Stimulated activated naive CD8-positive, alpha-beta T cell treated with anti-CD3 and anti-CD28 coated beads, Interleukin-15, Interleukin-2, amounts not matched to agents 100 U/mL and 50 U/mL, for 24 hours (primary cell): ENCODE measurements at regions not wholly inside any gene's neighbourhood (a gene's known extent, or its start where the extent isn't known, plus 50 kb on each side); places are given as distances from the start of the nearest gene placed in this dataset.
"Not testable (repeated sequence)": the region's sequence is repeated elsewhere in the genome, so short reads cannot be mapped to it uniquely, and the experiment has no call there.

Source experiments
- ATAC-seq: fragments of 150-1000 bp; cut with Tn5 transposase; one replicate; pipeline ENCODE4 v1.10.0; 2021
- DNase-seq: peaks from one replicate; pipeline ENCODE4 v3.0.0; 2021

DNA sequence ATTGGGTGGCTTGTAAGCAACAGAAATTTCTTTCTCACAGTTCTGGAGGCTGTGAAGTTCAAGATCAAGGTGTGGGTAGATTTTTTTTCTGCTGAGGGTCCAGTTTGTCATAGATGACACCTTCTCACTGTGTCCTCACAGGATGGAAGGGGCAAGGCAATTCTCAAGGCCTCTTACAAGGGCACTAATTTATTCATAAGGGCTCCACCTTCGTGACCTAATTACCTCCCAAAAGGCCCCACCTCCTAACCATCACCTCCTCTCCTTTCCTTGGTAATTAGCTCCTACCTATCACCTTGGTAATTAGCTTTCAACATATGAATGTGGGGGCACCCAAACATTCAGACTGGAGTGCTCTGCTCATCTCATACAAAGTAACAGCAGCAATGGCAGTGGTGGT is 92.3 kb upstream of the CD44 start:
- DNase-seq (no peak), ATAC-seq (no peak)

DNA sequence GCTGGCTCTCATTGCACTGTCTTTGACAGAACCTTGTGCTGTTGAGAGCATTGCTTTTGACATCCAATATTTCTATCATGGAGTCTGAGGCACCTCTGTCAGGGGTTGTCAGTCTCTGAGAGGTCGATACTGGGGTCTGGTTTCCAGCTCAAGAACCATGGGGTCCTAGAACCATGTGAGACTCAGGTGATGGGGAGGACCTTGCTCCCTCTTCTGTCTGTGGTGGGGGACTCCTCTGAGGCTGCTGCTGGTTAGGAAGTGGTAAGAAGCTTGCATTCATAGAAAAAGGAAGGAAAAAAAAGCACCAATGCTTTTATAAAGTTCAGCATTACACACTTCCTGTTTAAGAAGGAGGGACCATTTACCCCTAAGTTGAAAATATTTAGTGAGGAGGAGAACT is 91.8 kb upstream of the CD44 start:
- ATAC-seq (peak; percentile 44), DNase-seq (peak; percentile 39)

DNA sequence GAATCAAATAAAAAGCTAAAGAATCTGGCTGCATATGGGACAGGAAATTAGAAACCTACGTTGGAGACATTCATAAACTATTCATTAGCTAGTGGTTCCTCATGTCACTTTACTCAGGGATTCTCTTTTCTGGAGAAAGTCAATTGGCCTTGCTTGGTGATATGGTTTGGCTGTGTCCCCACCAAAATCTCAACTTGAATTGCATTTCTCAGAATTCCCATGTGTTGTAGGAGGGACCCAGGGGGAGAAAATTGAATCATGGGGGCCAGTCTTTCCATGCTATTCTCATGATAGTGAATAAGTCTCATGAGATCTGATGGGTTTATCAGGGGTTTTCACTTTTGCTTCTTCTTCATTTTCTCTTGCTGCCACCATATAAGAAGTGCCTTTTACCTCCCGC is 91.2 kb upstream of the CD44 start:
- DNase-seq (no peak), ATAC-seq (no peak)

DNA sequence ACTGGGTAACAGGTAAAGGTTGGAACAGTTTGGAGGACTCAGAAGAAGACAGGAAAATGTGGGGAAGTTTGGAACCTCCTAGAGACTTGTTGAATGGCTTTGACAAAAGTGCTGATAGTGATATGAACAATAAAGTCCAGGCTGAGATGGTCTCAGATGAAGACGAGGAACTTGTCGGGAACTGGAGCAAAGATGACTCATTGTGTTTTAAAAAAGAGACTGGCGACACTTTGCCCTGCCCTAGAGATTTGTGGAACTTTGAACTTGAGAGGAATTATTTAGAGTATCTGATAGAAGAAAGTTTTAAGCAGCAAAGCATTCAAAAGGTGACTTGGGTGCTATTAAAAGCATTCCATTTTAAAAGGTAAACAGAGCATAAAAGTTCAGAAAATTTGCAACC is 90.6 kb upstream of the CD44 start:
- DNase-seq, ATAC-seq: not testable (repeated sequence)

DNA sequence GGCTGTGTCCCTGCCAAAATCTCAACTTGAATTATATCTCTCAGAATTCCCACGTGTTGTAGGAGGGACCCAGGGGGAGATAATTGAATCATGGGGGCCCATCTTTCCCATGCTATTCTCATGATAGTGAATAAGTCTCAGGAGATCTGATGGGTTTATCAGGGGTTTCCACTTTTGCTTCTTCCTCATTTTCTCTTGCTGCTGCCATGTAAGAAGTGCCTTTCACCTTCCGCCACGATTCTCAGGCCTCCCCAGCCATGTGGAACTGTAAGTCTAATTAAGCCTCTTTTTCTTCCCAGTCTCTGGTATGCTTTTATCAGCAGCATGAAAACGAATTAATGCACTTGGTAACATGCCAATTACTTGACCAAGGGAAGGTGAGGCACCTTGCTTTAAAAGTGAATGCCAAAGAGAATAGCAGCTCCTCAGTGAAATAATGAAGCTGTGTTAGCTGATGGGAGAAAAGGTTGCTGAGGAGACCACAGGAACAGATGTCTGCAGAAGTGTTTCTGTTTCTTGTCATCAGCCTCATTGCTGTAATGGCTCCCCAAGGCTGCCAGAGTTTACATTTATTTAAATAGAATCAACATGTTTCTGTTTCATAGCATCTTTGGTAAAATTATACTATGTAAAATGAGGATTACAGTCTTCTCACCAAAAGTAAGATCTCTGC is 89.0 kb upstream of the CD44 start:
- no peak for ATAC-seq
- no peak for DNase-seq

DNA sequence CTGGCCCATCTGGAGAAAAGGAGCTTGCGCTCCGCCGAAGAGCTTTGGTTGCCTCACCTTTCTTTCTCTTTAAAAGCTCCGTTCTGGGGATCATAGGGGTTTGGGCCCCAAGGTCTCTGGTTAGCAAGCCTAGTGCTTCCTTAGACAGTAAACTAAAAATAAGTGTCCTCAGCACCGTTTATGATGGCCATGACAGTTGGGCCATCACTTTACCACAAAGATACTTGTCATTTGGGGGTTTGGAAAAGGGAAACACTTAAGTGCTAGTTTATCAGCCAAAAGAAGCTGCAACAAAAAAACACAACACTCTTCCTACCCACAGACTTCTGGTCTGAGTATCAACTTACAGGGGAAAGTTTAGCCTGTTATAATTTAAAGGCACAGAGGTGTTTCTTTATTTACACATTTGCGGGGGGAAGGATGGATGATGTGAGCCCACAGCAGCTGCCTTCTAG is 88.4 kb upstream of the CD44 start:
- ATAC-seq (no peak), DNase-seq (no peak)

DNA sequence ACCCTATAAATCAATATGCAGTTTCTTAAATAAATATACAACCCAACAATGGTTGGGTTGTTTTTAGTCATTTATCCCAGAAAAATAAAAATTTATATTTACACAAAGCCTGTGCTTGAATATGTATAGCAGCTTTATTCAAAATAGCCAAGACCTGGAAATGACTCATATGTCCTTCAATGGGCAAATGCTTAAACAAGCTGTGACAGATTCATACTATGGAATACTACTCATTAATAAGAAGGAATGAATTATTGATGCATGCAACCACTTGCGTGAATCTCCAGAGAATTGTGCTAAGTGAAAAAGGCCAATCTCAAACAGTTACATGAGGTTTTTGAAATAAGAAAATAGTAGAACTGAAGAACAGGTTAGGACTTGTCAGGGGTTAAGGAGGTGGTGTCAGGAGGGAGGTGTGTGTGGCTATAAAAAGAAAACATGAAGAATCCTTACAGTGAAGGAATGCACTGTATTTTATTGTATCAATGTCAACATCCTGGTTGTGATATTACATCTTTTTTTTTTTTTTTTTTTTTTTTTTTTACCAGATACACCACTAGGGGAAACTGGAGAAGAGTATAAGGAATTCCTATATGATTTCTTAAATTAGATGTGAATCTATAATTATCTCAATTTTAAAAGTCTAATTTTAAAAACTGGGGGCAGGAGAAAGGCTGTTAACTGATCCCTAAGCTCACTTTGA is 82.4 kb upstream of the CD44 start:
- no peak for ATAC-seq
- DNase-seq: no peak

DNA sequence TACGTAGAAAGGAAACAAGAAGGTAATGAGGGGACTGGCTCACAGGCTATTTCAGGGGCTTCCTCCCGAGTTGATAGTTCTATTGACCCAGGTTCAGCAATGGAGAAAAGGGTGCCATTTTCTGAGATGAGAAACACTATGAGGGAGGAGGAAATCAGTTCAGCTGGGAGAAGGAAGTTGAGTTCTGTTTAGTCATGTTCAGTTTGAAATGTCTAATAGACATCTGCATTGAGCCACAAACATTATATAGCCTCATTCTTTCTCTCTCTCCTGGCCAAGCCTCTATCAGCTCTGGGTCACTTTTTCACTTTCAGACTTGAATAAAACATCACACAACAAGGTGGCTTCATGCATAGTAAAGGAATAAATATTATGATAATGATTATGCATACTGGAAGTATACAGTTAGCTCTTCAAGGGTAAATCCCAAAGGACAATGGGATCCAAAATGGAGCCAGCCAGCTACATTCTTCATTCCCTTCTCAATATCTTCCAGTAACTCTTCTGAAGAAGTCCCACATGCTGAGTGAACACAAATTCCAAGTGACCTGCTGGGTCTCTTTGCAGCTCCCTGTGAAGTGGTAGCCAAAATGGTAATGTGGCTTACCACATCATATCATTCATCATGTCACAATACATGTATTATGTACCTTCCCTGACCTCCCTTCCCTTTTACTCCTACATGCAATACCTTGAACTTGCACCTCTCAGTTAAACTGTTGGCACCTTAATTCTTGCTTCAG is 80.9 kb upstream of the CD44 start:
- ATAC-seq: peak; percentile 54

DNA sequence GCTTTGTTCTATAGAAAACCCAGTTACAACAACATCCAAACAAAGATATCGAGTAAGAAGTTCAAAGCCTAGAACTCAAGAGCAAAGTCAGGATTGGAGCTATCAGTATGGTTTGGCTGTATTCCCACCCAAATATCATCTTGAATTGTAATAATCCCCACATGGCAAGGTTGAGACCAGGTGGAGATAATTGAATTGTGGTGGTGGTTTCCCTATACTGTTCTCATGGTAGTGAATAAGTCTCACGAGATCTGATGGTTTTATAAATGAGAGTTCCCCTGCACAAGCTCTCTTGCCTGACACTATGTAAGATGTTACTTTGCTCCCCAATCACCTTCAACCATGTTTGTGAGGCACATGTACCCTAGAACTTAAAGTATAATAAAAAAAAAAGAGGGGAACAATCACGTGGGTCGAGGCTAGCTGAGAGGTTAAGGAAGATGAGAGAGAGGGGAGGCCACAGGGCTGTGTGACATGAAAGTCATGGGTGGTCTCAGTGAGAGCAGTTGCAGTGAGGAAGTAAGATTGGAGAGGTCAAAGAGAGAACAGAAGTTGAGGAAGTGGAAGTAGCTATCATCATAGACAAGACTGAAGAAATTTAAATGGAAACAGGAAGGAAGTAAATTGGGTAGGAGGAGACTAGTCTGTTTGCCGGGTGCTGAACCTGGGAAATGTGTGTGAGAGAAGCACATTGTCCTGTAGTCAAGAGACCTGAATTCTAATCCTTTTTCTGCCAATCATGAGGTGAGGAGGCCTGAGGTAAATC is 80.1 kb upstream of the CD44 start:
- no peak for DNase-seq
- no peak for ATAC-seq

More for the DNA sequence above, 80.9 kb upstream of the CD44 start:
- no peak for DNase-seq

DNA sequence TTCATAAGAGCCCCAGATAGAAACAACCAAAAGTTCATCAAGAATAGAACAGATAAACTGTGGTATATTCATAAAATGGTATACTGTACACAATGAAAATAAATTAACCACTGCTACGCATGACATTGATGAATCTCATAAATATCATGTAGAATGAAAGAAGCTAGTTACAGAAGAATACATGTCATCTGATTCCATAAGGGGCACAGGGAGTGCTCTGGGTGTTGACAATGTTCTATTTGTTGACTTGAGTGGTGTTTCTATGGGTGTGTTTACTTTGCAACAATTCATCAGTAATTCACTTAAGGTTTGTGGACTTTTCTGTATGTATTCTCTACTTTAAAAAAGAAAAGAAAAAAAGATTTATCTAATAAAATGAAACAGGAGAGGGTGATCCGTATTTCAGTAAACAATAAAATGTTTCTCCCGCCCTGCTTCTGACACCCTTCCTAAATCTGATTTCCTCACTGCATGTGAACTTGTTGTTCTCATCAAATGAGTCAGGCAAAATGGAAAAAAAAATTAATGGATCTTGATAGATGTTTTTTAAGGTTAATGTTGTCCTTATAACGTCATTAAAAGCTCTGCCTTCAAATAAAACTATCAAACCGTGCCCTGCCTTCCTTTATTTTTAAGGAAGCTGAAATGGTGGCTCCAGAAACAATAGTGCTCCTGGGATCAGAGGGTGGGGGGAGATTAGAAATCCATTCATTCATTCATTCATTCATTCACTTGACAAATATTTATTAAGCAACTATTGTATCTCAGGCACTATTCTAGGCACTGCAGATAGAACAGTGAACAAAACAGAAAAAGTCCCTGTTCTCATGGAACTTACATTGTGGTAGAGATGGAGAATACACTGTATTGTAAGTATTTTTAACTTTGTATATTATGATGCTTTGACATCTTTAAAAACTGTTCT is 77.2 kb upstream of the CD44 start:
- DNase-seq (no peak), ATAC-seq (no peak)

DNA sequence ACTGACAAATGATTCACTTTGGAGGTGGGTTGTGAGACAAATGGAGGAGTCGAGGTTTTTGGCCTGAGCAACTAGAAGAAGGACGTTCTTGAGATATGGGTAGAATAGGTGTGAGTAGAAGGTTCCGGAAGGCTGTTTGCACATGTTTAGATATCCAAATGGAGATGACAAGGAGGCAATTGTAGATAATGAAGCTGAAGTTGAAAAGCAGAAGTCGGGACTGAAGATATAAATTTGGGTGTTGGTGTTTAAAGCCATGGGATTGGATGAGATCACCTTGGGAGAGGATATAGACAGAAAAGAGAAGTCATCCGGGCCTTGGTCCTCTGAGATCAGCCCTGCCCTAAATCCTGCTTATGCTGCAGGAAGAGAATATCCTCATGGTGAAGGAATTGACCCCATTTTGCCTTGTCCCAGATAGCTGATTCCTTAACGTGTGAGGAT is 75.5 kb upstream of the CD44 start:
- ATAC-seq (no peak), DNase-seq (no peak)

DNA sequence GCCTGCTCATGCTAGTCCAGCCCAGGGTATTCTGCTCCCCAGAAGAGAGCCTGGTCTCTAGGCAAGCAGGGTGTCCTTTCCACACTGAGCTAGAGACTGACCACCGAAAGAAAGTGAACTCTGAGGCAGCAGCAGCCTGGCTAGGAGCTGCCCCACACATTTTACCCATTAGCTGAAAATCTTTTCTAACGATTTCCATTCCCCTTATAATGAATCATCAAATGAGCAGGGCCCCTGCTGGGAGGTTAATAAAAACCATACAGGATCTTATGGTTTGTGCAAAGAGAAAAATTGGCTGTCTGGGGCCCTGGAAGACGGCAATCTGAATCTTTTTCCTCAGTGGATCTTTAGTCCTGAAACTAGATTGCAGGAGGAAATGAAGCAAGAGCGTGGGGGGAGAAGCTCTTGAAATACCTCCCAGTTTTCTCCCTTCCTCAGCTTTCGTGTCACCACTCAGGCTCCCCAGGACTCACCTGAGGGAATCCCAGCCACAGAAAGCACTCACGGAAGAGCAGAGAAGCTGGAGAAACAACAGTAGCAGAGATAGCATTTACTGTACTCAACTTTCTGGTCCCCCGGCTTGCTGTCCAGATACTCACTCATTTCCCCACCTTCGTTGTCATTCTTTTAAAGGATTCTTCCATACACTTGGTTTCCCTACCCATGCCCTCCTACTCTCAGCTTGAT is 74.7 kb upstream of the CD44 start:
- ATAC-seq: peak; percentile 34

DNA sequence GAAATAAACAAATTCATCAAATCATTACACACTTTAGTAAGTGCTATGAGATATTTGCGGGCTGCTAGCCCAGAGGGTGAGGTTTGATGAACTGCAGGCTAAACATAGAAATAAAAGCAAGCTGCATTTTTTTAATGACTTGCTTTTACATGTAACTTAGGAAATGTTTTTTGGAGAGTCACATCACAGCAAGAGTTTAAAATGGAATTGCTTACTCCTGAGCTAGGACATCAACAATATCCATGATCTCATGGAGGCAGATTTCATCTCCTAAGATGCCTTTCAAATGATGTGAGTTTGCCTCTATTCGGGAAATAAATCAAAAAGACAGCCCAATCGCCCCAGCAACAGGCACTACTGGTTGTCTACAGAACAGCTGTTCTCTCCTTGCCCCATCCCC is 73.4 kb upstream of the CD44 start:
- ATAC-seq: no peak
- DNase-seq: no peak

More for the DNA sequence above, 74.7 kb upstream of the CD44 start:
- no peak for DNase-seq

DNA sequence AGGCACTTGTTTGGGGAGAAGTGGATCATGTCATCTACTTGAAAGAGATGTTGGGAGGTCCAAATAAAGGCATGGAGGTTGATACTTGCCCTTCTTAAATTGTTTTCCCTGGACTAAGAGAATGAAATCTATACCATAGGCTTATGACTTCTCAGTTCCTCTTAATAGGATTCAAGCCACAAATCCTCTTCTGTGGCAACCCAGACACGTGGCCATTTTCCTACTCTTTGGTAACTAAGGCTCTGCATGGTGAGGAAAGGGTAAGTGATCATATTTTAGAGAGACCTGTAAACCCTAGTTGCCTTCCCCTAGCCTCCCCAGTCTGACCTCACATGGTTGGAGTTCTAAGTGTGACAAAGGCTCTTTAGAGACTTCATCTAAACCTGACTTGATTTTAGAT is 72.9 kb upstream of the CD44 start:
- no peak for DNase-seq
- ATAC-seq: no peak

DNA sequence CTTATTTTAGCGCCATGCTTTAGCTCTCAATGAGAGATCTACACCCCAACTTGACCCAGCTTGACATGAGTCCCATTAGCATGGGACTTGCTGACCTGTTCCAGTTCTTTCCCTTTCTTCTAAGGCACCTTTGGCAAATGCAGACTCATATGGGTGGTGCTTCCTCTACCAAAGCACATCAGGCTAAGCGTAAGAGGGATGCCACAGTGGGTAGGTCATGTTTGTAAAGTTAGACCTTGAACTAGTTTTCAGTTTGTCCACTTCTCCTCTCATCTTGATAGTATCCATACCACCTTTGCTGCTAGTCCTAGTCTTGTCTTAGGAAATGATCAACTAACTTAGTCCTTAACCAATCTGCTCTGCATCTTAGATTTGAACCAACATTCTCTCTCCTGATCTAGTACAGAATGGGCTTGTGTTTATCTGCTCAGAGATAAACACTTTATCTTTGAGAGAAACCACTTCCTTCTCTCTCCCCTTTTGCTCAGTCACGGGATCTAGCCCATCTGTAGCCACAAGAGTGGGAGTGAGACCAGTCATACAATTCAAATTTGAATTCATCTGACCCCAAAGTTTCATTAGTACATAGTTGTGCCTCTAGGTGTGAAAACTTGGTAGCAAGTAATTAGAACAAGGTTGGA is 72.1 kb upstream of the CD44 start:
- DNase-seq (peak; percentile 46), ATAC-seq (peak; percentile 83)

DNA sequence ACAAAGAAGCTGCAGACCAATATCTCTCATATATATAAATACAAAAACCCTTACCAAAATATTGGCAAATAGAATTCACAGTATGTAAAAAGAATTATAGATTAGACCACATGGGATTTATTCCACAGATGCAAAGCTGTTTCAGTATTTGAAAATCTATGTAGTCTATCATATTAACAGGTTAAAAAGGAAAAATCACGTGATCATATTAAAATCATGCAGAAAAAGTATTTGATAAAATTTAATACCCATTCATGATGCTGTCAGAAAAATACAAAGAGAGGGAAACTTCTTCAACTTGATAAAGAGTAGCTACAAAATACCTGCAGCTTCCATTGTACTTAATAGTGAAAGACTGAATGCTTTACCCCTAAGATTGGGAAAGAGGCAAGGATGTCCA is 67.2 kb upstream of the CD44 start:
- ATAC-seq (no peak), DNase-seq (no peak)

DNA sequence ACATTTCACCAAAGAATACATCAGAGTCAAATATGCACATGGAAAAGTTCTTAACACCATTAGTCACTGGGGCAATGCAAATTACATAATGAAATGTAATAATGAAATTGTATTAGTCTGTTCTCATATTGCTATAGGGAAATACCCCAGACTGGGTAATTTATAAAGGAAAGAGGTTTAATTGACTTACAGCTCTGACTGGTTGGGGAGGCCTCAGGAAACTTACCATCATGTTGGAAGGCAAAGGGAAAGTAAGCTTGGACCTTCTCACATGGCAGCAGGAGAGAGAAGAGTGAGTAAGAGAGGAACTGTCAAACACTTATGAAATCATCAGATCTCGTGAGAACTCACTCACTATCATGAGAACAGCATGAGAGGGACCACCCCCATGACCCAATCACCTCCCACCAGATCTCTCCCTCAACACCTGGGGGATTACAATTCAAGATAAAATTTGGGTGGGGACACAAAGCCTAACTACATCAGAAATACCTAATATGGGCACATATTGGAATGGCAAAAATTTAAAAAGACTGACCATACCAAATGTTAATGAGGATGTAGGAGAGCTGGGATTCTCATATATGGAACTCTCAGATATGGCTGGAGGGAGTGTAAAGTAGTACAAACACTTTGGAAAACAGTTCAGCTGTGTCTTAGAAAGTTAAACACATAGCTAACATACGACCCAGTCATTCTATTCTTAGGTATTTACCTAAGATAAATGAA is 65.1 kb upstream of the CD44 start:
- peak; percentile 33 for ATAC-seq
- DNase-seq: no peak

DNA sequence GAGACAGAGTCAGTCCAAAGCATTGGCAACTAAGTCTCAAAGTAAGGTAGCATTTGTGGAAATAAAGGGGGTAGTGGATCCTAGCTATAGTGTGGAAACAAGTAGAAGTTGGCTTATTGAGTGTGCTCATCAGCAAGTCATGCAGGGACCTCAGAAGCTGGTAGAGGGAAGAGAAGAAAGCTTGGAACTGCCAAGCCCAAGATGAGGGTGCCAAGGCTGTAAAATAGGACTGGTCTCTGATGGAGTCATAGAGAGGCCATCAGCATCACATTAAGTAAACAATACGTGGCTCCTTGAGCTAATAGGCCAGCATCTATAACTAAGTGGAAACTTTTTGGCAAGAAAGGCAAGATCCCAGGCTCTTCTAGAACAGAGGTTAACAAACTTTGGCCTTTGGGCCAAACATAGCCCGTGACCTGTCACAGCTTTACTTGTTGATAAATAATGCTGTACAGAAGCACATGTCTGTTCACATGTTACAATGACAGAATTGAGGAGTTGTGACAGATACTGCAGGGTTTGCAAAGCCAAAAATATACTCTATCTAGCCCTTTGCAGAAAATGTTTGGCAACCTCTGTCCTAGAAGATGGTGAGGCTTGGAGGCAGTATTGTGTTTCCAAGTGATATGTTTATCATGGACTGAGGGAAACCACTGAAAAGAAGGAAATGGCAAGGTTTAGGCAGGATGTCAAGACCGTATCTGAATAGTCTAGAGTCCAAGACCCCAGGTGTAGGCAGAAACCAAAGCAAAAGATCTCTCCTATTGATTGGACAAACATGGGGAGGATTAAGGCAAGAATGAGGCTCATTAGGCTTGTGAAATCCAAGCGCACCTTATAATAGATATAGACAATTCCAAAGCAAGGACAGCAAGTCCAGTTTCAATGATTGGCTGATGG is 62.5 kb upstream of the CD44 start:
- DNase-seq (no peak), ATAC-seq (no peak)
